Activated T-helper 1 cell treated with anti-CD3 and anti-CD28 coated beads, Interleukin-12 subunit alpha, Interleukin-12 subunit beta, Interleukin-2, Interleukin-4 antibody, amounts not matched to agents 30 ng/mL and 10 ng/mL and 1 ng/mL, durations not matched to agents 14 hours and 24 hours and 36 hours (primary cell): ENCODE measurements at regions not wholly inside any gene's neighbourhood (a gene's known extent, or its start where the extent isn't known, plus 50 kb on each side); places are given as distances from the start of the nearest gene placed in this dataset.

Experiments
- DNase-seq: peaks from one replicate; pipeline ENCODE4 v3.0.0; 2021; ENCODE audit warnings: low spot score
- H3K27ac Mint-ChIP-seq: one replicate; pipeline ENCODE4 v1.8.0; 2021; ENCODE audit warnings: mild to moderate bottlenecking, mixed read lengths
- H3K27me3 Mint-ChIP-seq: one replicate; pipeline ENCODE4 v1.8.0; 2022; ENCODE audit warnings: mild to moderate bottlenecking, moderate library complexity, mixed read lengths; ENCODE audit not compliant: insufficient read depth
- H3K36me3 Mint-ChIP-seq: one replicate; pipeline ENCODE4 v1.8.0; 2021; ENCODE audit warnings: low read depth, mixed read lengths
- H3K4me1 Mint-ChIP-seq: one replicate; pipeline ENCODE4 v1.8.0; 2021; ENCODE audit warnings: low read depth, mixed read lengths
- H3K4me3 Mint-ChIP-seq: one replicate; pipeline ENCODE4 v1.8.0; 2021; ENCODE audit warnings: mild to moderate bottlenecking, moderate library complexity, mixed read lengths
- H3K9me3 Mint-ChIP-seq: one replicate; pipeline ENCODE4 v1.8.0; 2021; ENCODE audit warnings: mixed read lengths
- intact Hi-C: fragments of 100-400 bp; cut with micrococcal nuclease; formaldehyde crosslinking; loops from one replicate; pipeline ENCODE4 v1.15.1; 2024

DNA sequence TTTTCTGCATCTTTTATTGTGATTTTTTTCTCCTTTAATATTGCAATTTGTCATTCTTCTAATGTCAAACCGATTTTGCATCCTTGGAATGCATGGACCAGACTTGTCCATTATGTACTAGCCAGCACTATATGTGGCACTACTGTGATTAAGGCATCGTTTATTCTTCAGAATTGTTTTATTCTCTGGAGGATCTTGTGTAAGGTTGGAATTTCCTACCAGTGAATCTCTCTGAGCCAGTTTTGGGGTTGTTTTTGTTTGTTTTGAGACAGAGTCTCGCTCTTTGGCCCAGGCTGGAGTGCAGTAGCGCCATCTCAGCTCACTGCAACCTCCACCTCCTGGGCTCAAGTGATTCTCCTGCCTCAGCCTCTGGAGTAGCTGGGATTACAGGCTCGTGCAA lies 58.5 kb downstream of the IGLL5 start:
- no peaks in the 10 kb centered on the region for H3K9me3 Mint-ChIP-seq
- H3K27ac Mint-ChIP-seq, result no peak overlapping the region
- peaks cover 15% of the 10 kb centered on the region for H3K27me3 Mint-ChIP-seq
- intact Hi-C loops, result no loop called here
- no peak overlapping the region for H3K4me3 Mint-ChIP-seq
- DNase-seq, result no peak
- no peaks in the 10 kb centered on the region for H3K36me3 Mint-ChIP-seq
- H3K4me1 Mint-ChIP-seq, result peaks cover 6% of the 10 kb centered on the region

DNA sequence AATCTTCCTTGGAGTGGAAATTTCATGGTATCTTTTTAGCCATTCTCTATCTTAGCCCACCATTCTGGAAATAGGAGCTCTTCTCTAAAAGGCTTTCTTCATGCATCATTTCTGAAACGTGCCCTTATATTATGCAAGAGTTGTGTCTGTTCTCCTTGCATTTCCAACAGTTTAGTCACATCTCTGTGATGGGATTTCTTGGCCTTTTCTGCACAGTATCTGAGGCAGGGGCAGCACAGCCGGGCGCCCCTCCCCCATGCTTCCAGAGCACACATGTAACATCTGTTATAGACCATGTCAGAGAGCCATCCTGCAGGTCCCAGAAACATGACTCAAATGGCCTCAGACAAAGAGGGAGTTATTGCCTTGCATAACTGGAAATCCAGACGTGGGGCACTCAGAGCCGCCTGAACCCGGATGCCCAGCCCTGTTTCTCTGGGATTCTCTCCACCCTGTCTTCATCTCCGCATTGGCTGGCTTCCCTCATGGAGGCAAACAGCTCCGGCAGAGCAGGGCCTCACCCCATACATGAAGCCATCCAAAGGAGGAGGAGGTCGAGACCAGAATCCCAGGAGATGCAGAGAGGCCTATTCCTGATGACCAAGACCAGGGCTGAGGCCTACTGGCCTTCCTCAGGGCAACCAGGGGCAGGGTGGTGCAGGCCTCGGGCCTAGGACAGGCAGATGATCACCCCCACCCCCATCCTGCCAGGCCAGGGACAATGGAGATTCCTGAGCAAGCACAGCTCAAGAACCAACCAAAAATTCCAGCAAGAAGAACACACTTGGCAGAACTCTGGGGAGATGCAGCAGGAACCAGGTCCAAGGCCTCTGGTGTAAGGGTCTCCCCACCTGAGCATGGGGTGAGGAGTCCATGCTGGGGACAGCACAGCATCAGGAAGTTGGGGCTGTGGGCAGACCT lies 61.3 kb downstream of the IGLL5 start:
- peaks cover 32% of the 10 kb centered on the region for H3K27me3 Mint-ChIP-seq
- H3K4me1 Mint-ChIP-seq, result no peaks in the 10 kb centered on the region
- H3K36me3 Mint-ChIP-seq, result no peaks in the 10 kb centered on the region
- H3K4me3 Mint-ChIP-seq, result no peak overlapping the region
- intact Hi-C loops, result no loop called here
- H3K27ac Mint-ChIP-seq, result no peak overlapping the region
- H3K9me3 Mint-ChIP-seq, result no peaks in the 10 kb centered on the region
- no peak for DNase-seq

DNA sequence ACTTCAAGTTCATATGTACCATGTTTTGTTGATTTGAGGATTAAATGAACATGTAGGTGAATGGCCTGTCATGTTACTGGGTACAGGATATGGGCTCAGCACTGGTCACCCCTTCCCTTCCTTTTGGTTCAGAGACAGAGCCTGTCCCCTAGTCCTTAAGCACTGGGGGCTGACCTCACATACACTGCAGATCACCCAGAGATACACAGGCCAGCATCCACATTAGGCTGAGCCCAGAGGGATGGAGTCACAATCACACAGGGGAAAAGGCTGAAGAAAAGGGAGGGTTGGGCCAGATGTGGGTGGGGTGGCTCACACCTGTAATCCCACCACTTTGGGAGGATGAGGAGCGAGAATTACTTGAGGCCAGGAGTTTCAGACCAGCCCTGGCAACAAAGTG lies 62.3 kb downstream of the IGLL5 start:
- peaks cover 5% of the 10 kb centered on the region for H3K4me1 Mint-ChIP-seq
- H3K9me3 Mint-ChIP-seq, result no peaks in the 10 kb centered on the region
- no peak overlapping the region for H3K4me3 Mint-ChIP-seq
- H3K36me3 Mint-ChIP-seq, result no peaks in the 10 kb centered on the region
- DNase-seq, result no peak
- no peak overlapping the region for H3K27ac Mint-ChIP-seq
- intact Hi-C loops, result no loop called here
- H3K27me3 Mint-ChIP-seq, result peaks cover 41% of the 10 kb centered on the region

DNA sequence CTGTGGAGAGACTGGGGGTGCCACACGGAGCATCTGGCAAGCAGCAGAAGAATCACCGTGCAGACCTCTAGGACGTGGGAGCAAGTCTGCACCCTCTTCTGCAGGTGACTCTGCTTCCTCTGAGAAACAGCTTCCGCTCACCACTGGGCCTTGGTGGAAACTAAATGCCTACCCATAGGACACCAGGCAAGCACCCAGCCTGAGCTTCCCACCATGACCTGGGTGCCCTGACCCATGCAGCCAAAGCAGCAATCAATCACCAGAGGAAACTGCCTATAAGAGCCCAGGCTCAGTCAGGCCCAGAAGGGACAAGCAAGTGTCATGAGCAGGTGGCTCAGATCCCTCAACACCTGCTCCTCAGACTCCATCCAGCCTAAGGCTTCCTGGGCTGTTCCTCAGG lies 63.4 kb downstream of the IGLL5 start:
- Mint-ChIP-seq H3K27me3 (peaks cover 49% of the 10 kb centered on the region), H3K27ac (no peak overlapping the region), H3K9me3 (no peaks in the 10 kb centered on the region), H3K36me3 (no peaks in the 10 kb centered on the region), H3K4me3 (no peak overlapping the region), H3K4me1 (peaks cover 5% of the 10 kb centered on the region)
- intact Hi-C loops, result no loop called here
- DNase-seq, result no peak

DNA sequence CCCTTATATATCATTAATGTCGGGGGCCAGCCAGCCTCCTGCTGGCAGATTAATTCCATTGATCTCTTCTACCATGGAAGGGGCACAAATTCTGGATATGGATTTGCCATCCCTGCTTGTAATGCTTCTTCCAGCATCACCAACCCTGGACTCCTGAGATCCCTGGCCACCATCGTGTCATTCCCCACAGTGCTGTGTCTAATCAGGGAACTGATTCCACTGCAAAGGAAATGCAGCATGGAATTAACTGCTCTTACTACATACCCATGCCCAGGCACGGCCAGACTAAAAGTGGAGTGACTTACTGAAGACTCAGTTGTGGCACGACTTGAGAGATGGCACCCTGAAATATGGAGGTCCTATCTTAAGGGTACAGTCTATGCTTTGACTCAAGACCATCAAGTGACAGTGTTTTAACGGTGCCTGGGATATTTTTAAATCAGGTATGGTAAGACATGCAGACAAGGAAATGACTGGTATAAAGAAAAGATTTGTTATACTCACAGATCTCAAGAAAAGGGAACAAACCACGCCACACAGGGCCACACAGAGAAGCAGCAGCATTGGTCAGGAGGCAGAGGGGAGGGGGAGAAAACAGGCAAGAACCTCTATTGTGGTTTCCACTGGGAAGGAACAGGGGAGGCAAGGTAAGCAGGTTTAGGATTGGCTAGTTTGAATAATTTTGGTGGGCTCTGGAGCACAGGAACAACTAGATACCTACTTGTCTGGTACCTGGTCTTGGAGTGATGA lies 65.1 kb downstream of the IGLL5 start:
- intact Hi-C loops, result no loop called here

DNA sequence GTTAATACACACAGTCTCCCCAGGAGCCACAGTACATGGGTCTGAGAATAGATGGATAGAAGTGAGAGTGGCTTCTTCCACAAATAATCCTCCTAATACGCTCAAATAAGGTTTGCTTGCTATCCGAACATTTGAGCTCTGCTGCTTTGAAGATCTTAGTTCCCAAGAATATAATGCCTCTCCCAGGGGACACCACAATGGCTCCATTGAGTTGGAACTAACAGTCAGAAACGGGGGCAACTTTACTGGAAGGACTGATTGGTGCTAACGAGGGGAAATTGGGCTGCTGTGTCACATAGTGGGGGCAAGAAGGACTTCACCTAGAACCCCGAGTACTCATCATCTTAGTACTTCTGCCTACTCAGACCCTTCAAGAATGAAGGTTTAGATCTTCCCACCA lies 66.2 kb downstream of the IGLL5 start:
- no peak for DNase-seq
- intact Hi-C loops, result no loop called here

More for the DNA sequence above, 65.1 kb downstream of the IGLL5 start:
- peaks cover 41% of the 10 kb centered on the region for H3K27me3 Mint-ChIP-seq
- H3K4me3 Mint-ChIP-seq, result no peak overlapping the region
- no peaks in the 10 kb centered on the region for H3K9me3 Mint-ChIP-seq
- H3K27ac Mint-ChIP-seq, result no peak overlapping the region
- H3K36me3 Mint-ChIP-seq, result no peaks in the 10 kb centered on the region
- H3K4me1 Mint-ChIP-seq, result peaks cover 5% of the 10 kb centered on the region
- DNase-seq, result no peak

DNA sequence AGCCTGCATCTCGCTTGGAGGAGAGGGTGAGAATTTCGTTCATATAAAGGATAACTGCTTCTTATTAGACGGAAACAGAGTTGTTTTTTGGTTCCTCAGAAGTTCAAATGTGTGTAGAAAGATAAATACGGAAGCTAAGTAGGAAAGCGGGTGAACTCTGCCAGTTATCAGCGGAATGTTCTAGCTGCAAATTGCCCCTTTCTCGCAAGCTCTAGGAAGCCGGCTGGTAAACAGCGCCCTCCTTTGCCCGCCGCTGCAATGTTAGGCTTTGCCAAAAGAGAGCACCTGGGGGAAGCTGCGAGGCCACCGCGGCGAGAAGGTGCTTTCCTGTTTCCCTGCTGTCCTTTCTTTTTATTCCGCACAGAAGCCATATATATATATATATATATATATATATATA lies 67.0 kb downstream of the IGLL5 start:
- intact Hi-C loops, result loop anchor here (5.0 kb wide), 2 partner anchors 67 to 328 kb away; partner anchors contain the start of gene IGLL5
- H3K27me3 Mint-ChIP-seq, result peaks cover 47% of the 10 kb centered on the region
- H3K4me1 Mint-ChIP-seq, result peaks cover 5% of the 10 kb centered on the region
- no peaks in the 10 kb centered on the region for H3K9me3 Mint-ChIP-seq
- H3K4me3 Mint-ChIP-seq, result no peak overlapping the region
- H3K27ac Mint-ChIP-seq, result no peak overlapping the region
- no peaks in the 10 kb centered on the region for H3K36me3 Mint-ChIP-seq
- no peak for DNase-seq

More for the DNA sequence above, 66.2 kb downstream of the IGLL5 start:
- Mint-ChIP-seq H3K4me1 (peaks cover 5% of the 10 kb centered on the region), H3K27me3 (peaks cover 43% of the 10 kb centered on the region), H3K27ac (no peak overlapping the region), H3K4me3 (no peak overlapping the region), H3K36me3 (no peaks in the 10 kb centered on the region), H3K9me3 (no peaks in the 10 kb centered on the region)

DNA sequence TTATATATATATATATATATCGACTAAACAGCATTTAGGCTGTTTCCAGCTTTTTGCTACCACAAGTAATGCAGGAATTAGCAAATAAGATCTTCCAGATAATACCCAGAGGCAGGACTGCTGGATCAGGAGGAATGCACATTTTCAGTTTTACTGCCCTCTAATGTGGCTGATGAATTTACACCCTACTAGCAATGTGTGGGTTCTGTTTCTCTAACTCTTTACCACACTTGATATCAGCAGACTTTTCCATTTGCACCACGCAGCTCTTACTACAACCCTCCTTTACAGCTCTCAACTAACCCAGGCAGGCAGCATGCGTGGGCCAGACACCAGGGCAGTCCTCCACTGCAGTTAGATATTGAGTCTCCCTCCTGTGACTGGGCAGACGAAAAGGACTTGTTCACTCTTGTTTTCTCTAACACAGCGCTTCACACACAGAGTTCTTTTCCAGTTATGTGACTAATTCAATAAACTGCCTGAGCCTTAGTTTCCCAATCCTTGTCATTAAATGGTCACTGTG lies 67.7 kb downstream of the IGLL5 start:
- DNase-seq, result no peak
- no peaks in the 10 kb centered on the region for H3K36me3 Mint-ChIP-seq
- H3K27ac Mint-ChIP-seq, result no peak overlapping the region
- H3K4me3 Mint-ChIP-seq, result no peak overlapping the region
- intact Hi-C loops, result loop anchor here (5.0 kb wide), 2 partner anchors 68 to 327 kb away; partner anchors contain the start of gene IGLL5
- no peaks in the 10 kb centered on the region for H3K9me3 Mint-ChIP-seq
- H3K4me1 Mint-ChIP-seq, result peaks cover 5% of the 10 kb centered on the region
- H3K27me3 Mint-ChIP-seq, result peaks cover 44% of the 10 kb centered on the region

DNA sequence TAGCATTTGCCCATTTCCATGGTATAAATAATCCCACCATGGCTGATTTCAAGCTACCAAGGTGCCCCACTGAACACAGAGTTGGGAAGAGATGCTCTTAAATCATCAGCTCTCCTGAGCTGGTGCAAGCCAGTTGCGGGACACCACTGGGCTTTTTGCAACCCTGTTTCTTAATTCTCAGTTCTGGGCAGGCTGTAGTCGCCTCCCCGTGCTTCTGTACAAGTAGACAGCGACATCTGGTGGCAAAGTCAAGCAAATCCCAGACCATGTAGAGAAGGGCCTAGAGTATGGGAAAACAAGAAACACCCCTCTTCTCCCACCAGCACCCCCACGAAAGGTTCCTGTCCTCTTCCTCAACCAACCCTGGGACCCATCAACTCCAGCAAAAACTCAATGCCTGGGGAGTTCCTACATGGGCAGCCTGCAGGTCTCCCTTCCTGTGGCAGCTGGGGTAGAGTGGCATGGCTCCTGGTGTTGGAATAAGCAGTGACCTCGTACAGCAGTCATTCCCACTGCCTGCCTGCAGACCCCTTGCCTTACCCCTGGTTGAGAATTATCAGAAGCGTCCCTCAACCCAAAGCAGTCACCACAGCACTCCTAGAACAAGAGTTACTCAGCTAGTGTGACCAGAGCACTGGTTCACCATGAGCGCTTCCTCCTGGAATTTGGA lies 68.4 kb downstream of the IGLL5 start:
- H3K4me1 Mint-ChIP-seq, result peaks cover 5% of the 10 kb centered on the region
- no peak overlapping the region for H3K27ac Mint-ChIP-seq

DNA sequence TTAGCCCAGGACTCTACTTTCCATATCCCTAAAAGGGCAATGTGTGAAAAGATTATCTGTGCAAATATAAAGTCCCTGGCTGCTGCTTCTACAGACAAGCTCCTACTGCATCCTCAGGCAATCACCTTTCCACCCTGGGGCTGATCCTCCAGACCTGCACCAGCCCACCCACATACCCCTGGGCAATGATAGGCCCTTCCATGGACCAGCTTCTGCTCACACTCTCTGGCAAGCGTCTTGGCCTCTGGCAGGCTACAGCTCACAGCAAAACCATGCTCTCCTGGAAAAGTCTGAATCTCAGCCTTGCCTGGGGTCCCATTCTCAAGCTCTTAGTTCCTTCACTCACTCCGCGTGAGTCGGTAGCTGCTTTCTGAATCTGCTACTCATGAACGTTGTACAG lies 69.5 kb downstream of the IGLL5 start:
- Mint-ChIP-seq H3K9me3 (peaks cover 8% of the 10 kb centered on the region), H3K36me3 (no peaks in the 10 kb centered on the region), H3K4me3 (no peak overlapping the region), H3K27ac (no peak overlapping the region), H3K4me1 (peaks cover 5% of the 10 kb centered on the region), H3K27me3 (peaks cover 53% of the 10 kb centered on the region)
- DNase-seq, result no peak
- intact Hi-C loops, result loop anchor here (2.0 to 5.0 kb wide), 3 partner anchors 70 to 492 kb away; partner anchors contain the start of gene IGLL5

More for the DNA sequence above, 68.4 kb downstream of the IGLL5 start:
- intact Hi-C loops, result loop anchor here (1.0 to 5.0 kb wide), 7 partner anchors 69 to 491 kb away; partner anchors contain the start of gene IGLL5
- Mint-ChIP-seq H3K4me3 (no peak overlapping the region), H3K36me3 (no peaks in the 10 kb centered on the region), H3K9me3 (no peaks in the 10 kb centered on the region), H3K27me3 (peaks cover 48% of the 10 kb centered on the region)
- DNase-seq, result peak; percentile 47

DNA sequence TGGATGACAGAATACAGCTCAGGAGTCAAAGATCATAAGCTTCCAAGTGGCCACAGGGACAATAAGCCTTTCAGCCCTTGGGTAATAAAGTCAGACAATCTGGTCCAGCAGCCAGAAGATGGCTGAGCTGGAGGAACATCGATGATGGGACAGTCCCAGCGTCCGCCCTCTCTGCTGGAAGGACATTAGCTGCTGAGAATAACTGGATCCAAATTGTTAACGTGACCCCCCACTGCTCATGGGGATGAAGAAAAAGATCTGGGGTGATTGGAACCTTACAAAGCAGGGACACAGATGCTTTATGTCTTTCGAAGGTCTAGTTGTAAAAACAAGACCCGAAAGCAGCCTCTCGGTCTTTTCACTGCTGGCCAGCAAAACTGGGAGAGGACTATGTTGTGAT lies 71.0 kb downstream of the IGLL5 start:
- H3K27me3 Mint-ChIP-seq, result peaks cover 42% of the 10 kb centered on the region
- H3K27ac Mint-ChIP-seq, result no peak overlapping the region
- intact Hi-C loops, result loop anchor here (1.0 to 5.0 kb wide), 4 partner anchors 71 to 428 kb away; partner anchors contain the start of gene IGLL5
- H3K4me3 Mint-ChIP-seq, result no peak overlapping the region
- H3K4me1 Mint-ChIP-seq, result peaks cover 5% of the 10 kb centered on the region
- no peak for DNase-seq
- no peaks in the 10 kb centered on the region for H3K36me3 Mint-ChIP-seq
- H3K9me3 Mint-ChIP-seq, result peaks cover 8% of the 10 kb centered on the region

DNA sequence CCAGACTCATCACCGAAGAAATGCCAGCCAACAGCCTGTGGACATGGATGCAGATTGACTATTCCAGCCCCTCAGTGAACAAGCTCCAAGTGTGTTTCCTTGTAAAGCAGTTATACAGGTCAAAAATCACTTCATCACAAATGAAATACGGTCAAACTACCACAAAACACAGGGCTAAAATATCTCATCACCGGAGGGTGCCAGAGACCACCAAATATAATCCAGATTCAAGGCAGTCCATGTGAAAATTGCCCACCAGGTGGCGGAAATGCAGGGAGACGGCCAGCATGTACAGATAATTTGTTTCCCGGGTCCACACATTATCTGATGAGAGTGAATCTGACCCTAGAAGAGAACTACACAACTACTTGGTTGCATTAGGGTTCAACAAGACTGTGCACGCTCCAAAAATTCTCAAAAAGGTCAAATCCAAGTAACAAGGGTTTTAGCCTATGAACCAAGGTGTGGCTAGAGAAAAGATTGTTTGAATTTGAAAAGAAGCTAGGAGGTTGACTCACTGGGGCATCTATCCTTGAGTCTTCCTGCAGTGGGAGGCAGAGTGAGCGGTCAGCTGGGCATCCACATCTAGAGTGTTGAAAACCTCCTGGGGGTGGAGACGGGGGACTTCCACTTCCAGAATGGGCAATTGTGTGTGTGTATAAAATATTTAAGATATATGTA lies 71.7 kb downstream of the IGLL5 start:
- peaks cover 4% of the 10 kb centered on the region for H3K4me1 Mint-ChIP-seq
- H3K9me3 Mint-ChIP-seq, result peaks cover 8% of the 10 kb centered on the region
- intact Hi-C loops, result loop anchor here (1.0 to 5.0 kb wide), 4 partner anchors 72 to 427 kb away; partner anchors contain the start of gene IGLL5
- peaks cover 40% of the 10 kb centered on the region for H3K27me3 Mint-ChIP-seq
- no peak overlapping the region for H3K4me3 Mint-ChIP-seq
- DNase-seq, result peak; percentile 52
- no peak overlapping the region for H3K27ac Mint-ChIP-seq
- no peaks in the 10 kb centered on the region for H3K36me3 Mint-ChIP-seq
